HG03135 (cell line): ENCODE measurements at regions not wholly inside any gene's neighbourhood (a gene's known extent, or its start where the extent isn't known, plus 50 kb on each side); places are given as distances from the start of the nearest gene placed in this dataset.
"Not testable (repeated sequence)": the region's sequence is repeated elsewhere in the genome, so short reads cannot be mapped to it uniquely, and the experiment has no call there.

ENCODE experiments used
- ATAC-seq: cut with Tn5 transposase; IDR thresholded peaks from one replicate; pipeline ENCODE4 v1.9.1; 2021; ENCODE audit warnings: mild to moderate bottlenecking, moderate library complexity; ENCODE audit not compliant: unreplicated experiment

DNA sequence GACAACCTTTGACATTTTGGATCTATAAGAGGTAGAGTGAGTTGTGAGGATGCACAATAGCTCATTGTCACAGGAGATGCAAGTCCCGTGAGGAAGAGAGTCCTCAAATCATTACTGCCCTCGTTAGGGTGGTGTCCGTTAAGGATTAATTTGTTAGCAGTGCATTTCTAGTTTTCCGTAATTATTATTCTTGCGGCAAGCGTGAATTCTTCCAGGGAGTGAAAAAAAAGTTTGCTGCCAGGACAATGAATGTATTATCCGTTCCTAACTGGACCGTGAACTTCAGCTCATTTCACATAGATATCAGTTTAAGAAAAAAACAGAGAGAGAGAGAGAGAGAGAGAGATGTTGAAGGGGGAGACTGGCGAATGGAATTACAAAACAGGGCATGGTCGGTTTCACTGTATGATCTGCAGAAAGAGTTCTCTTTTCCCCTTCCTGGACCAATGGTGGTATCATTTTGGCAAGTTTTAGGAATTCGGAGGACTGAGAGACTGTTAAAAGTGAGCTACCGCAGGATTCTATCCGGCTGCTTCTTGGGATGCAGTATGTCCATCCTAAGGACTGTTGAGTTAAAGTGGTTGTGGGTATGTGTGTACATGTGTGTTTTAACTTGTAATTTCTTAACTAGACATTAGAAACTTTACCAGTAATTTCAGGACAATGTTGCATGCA lies 216.0 kb upstream of the NFIA start:
- ATAC-seq: no peak

DNA sequence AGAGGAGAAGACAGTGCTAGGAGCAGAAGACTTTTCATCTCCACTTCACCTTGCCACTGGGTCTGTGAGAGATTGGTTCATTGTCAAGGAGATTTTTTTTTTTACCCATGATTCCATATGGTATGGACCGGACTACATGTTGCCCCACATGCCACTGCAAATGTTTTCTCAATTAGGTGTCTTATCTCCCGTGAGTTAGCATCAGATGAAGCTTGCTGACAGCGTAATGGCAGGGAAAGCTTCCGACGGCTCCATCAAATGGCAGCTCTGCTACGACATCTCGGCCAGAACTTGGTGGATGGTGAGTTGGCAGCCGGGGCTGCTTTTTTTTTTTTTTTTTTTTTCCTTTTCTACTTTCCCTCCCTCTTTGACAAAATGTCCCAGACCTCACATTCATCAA lies 217.2 kb upstream of the NFIA start:
- no peak for ATAC-seq

DNA sequence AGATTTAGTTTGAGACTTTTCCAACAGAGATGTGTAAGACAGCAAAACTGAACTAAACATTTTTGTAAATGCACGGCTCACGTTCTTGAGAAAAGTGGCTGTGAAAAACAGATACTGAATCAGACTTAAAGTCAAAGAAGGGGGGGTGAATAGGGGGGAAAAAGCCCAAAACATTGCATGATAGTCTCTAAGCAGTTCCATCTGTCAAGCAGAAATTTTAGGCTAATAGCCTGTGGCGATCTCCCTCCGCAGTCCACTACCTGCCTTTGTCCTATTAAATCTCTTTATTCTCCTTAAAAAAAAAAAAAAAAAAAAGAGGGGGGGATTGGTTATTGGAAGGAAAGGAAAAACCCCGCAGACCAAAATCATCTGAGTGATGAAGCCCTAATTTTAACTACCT lies 217.6 kb upstream of the NFIA start:
- no peak for ATAC-seq

DNA sequence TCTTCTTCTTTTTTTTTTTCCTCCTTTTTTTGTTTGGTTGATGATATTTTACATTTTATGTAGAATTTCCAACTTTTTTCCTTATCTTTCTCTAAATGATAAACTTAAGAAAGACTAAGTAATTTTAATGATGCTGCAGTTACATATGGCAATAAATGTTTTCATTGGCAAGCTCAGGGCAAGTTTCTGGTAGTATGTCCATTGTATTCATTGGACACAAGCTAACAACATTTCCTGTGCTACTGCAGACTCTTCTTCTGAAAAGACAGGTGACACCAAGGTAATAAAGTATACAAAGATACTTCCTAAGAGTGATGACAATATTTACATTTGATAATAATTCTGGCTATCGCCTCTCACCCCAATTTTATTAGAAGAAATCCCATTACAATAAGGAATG lies 219.2 kb upstream of the NFIA start:
- no peak for ATAC-seq

DNA sequence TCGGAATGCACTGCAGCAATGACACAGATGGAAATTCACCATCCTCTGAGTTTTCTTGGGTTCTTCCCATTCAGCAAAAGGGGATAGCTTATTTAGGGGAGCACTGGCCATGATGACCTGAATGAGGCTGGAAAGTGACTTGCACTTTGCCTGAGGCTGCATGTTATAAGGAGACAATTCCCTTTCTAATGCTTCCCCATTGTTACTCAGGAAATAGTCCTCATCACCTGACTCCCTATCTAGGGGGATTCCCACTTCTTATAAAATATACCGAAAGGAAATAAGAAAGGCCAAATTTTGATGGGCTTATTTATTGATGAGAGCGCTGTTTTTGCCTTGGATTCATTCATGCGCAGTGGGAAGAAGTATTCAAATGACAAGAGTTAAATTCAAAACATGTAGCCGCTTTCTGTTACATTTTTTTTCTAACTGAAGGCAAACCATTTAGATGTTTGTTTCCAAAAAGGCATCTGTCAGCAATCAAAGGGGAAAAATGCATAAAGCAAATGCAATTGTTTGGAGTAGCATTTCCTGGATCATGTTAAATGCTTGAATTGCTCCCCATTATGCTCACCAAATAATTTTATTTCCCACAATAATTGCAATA lies 220.3 kb upstream of the NFIA start:
- no peak for ATAC-seq

DNA sequence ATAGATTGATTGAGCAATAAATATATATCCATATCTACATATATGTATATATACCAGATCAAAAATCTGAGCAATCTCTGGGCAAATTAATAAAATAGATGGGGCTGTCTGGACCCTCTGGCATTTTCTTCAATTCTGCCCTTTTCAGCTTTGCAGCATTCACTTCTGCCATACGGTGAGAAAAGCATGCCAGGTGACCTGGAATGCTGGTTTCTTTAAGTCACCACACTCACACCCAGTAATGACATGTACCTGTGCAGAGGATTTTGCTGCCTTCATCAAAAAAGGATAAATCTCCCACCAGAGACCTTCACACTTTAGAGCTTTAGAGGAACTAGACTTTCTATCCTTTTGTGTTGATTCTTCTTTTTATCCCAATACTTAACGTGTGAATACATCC lies 223.2 kb upstream of the NFIA start:
- no peak for ATAC-seq

DNA sequence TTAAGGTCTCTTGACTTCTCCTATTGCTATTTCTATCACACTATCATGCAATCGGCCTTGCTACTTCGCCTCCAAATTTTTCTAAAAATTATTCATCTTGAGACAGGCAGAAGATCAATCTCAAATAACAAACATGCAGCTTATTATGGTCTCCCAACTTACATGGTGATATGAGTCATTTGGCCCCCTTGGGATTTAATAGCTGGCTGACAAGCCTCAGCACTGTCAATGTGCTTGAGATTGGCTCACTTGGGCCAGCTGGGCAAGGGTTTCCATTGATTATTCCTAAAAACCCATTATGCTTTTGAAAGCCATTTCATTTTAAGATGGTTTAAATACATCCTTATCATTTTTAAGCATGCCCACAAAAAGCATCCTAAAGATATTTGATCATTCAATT lies 224.5 kb upstream of the NFIA start:
- ATAC-seq: no peak

DNA sequence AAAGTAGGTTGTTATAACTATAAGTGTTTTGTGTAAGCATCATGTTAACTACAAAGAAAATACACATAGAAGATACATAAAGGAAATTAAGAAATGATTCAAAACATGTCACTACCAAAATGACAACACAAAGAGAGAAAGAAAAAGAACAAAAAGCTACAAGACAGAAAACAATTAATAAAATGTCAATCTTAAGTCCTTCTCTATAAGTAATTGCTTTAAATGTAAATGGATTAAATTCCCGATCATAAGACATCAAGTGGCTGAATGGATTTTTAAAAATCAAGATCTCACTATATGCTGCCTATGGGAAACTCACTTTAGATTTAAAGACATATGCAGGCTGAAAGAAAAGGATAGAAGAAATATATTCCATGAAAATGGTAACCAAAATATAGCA lies 232.3 kb upstream of the NFIA start:
- no peak for ATAC-seq

DNA sequence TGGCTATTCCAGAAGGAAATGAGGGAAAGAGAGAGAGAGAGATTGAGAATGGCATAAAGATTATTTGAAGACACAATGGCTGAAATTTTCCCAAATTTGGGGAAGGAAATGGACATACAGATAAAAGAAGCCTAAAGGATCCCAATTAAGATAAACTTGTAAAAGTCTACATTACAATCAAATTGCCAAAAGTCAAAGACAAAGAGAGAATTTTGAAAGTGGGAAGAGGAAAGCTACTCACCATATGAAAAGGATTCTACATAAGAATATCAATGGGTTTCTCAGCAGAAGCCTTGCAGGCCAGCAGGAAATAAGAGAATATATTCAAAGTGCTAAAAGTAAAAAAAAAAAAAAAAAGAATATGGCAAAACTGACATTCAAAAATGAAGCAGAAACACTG lies 233.0 kb upstream of the NFIA start:
- ATAC-seq: no peak

DNA sequence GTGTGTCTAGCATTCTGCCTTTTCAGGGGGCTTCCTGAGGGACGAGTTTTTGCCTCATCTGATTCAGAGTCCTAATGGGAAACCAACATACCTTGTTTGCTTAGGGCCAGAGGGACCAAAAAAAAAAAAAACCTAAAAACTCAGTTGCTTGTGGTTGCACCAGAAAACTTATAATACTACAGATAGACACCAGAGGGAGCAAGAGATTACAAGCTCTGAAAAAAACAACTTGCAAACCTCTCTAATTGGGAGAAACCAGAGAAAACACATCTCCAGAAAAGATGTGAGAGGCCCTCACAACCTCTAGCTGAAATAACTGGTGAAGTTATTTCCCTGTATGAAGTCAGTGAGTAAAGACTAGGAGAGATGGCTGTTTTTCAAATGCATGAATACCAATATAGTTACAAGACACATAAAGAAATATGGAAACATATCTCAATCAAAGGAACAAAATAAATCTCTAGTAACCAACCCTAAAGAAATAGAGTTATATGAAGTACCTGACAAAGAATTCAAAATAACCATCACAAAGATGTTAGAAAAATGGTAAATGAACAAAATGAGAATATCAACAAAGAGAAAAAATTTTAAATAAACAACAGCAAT lies 233.7 kb upstream of the NFIA start:
- ATAC-seq: no peak

DNA sequence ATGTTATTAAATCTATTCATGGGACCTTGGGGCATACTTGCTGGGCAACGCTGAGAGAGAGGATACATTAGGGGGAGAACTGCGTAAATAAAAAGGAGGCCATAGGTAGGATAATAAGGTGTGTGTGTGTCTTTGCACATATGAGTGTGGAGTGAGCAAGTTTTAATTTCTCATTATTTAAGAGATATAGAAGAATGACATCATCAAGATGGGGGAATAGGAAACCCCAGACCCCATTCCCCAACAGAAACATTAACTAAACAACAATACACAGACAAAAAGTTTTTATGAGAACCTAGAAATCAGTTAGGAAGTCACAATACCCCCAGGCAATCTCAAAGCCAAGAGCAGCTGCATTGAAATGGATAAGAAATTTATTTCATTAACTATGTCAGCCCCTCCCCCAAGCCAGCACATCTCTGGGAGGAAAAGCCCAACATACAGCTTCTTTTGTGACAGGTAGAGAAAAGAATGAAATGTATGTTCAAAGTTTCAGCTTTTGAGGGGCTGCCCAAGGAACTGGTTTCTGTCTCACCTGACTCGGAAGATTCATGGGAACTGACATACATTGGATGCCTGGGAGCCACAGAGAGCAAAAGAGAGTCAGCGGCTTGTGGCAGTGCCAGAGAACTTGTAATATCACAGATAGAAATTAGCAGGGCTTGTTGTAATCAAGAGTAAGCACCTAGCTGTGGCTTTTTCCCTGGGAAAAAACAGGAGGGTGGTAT lies 234.3 kb upstream of the NFIA start:
- ATAC-seq: no peak

DNA sequence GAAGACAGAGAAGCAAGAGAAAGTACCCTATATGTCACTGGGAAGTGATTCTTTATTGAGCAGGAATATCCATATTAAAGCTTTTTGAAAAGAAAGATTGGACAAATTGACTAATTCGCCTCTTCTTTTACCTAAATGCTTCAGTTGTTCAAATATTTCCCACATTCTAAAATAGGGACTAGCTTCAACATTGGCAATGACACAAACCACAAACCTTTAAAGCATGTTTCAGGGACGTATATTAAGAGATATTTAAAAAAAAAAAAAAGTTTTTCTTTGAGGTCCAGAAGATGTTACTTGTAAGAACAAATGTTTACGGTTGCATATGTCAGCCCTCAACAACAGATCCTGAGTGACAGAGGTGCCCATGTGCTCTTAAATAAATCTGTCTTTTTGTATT lies 235.0 kb upstream of the NFIA start:
- no peak for ATAC-seq

DNA sequence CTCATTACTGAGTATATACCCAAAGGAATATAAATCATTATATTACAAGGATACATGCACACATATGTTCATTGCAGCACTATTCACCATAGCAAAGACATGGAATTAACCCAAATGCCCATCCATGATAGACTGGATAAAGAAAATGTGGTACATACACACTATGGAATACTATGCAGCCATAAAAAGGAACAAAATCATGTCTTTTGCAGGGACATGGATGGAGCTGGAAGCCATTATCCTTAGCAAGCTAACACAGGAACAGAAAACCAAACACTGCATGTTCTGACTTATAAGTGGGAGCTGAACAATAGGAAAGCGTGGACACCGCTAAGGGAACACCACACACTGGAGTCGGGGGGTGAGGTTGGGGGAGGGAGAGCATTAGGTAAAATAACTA lies 236.7 kb upstream of the NFIA start:
- not testable (repeated sequence) for ATAC-seq

DNA sequence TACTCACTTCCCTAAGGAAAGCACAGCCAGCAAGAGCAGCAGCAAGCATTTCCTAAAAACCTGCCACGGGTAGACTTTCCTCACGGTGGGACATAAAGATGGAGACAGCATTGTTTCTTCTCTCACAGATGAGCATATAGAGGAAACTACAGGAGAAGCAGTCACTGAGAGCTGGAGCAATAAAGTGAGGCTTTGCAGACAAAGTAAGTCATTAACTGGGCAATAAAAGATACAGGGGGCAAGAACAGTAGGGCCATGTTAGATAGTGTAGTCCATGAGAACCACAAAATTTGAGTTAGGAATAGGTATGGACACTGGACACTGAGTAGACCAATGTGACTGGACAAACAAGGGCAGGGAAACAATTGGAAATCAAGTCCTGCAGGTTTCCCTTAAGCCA lies 240.1 kb upstream of the NFIA start:
- ATAC-seq: no peak

DNA sequence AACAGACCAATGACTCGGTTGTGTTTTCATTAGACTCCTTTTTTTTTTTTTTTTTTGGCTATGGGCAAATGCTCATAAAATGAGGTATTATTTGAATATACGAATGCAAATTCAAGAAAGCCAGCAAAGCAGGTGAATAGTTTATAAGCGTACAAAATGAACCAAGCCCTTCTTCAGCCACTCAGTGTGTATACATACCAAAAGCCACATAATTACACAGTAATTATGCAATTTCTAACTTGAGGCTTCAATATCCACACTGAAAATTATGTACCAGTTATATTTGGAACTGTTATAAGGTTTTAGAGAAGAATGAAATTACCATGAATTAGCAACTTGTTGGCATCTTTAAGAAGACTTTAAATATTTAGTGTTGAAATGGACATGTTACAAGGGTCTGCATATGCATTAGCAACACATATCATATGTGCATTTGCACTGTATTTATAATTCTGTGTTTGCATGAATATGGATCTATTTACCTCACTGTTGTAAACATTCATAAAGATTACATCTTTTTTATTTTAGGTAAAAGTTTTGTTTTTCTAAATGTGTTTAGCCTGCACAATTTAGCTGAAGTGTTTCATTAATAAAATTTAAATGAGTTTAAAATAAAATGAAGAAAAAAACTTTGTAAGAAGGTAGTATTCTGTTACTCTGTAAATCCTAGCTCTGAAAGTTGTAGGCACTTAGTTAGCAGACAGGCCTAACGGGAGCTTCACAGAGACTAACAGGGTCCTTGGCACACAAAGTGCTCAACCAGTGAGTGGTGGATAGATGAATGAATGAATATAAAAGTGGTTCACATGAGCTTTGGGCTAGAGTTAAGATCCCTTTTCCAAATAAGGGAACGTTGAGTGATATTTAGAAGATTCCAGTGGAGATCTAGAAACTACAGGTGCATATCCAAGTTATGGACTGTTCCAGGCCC lies 241.0 kb upstream of the NFIA start:
- ATAC-seq: no peak

DNA sequence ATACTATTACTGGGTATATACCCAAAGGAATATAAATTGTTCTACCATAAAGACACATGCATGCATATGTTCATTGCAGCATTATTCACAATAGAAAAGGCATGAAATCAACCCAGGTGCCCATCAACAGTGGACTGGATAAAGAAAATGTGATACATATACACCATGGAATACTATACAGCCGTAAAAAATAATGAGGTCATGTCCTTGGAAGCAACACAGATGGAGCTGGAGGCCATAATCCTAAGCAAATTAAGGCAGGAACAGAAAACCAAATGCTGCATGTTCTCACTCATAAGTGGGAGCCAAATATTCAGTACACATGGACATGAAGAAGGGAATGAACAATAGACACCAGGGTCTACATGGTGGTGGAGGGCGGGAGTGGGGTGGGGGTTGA lies 241.9 kb upstream of the NFIA start:
- ATAC-seq: not testable (repeated sequence)

DNA sequence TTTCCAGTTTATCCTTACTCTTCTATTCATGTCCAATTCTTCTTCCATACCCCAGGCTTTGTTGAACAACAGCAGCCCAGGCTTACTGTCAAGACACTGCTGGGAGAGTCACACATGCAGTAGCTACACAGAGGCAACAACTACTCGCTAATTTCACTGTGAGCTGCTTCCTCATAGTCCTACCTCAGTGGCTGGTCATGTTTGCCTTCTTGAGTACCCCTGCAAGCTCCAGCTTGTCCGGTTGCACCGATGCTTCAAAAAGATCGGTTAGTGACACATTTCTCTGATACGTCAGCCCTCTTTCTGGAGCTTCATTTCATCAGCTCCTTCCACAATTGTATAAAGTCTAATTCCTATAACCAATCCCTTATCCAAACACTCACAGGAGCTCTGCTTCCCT lies 246.7 kb upstream of the NFIA start:
- no peak for ATAC-seq

DNA sequence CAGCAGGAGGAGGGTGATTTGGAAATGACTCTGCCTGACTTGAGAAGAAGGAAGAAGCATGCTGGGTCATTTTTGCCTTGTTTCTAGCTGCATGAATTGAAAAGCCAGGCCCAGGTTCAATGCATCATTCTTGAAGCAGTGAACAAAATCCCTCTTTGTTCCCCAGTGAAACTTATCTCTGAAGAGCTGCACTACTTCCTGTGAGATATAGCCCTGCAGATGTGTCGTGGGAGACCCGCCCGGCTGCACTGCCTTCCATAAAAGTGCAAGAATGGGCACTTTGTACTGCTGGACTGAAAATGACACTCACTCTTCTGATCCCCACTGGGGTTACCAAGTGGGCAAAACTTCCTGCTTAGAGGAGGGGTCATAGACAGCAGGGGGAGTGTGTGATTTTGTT lies 249.2 kb upstream of the NFIA start:
- no peak for ATAC-seq

DNA sequence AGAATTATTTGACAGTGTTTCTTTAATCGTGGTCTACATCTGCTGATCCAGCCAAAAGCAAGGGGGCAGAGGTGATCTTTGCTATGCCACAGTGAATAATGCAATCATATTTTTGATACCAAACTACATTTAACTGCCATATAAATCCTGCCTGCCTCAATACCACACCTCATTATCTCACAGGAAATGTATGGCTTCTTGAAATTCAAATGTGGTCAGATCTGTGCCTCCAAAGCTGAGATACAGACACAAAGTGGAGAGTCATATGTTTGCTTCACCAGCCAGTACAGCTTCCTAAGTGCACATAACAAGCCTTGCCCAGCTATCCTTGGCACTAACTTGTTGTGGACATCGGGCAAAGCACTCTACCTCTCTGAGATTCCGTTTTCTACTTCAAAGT lies 250.0 kb upstream of the NFIA start:
- ATAC-seq: no peak

DNA sequence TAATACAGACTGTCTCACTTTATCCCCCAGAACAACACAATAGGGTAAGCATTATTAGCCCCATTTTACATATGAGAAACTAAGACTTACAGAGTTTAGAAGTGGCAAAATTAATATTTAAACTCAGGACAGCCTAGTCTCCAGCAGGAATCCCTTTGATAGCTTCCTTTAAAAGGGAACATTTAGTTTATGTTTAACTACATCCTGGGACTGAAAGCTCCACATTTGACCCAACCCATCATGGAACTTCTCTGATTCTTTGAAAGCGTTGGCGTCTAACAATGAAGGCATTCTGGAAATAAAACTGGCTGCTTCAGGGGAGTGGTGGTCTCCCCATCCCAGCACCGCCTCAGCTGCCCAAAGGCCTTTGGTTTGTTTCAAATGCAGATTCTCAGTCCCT lies 250.6 kb upstream of the NFIA start:
- no peak for ATAC-seq

DNA sequence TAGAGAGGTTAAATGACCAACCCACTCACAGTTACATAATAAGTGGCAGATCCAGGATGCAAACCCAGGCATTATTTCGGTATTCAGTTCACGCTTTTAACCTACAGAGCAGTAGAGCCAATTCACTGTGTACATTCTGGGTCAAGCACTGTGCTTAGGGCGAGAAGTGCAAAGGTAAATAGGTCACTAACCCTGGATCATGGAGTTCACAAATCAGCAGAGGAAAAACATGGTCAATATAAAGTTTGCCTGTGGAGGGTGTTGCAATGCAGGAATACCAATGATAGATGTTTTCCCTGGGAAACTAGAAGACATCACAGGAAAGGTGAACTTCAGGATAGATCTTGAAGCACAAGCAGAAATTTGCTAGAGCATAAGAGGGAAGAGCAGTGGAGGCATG lies 253.4 kb upstream of the NFIA start:
- no peak for ATAC-seq
